ENCODE measurements at regions not wholly inside any gene's neighbourhood (a gene's known extent, or its start where the extent isn't known, plus 50 kb on each side); places are given as distances from the start of the nearest gene placed in this dataset.
"Not testable (repeated sequence)": the region's sequence is repeated elsewhere in the genome, so short reads cannot be mapped to it uniquely, and the experiment has no call there.

DNA sequence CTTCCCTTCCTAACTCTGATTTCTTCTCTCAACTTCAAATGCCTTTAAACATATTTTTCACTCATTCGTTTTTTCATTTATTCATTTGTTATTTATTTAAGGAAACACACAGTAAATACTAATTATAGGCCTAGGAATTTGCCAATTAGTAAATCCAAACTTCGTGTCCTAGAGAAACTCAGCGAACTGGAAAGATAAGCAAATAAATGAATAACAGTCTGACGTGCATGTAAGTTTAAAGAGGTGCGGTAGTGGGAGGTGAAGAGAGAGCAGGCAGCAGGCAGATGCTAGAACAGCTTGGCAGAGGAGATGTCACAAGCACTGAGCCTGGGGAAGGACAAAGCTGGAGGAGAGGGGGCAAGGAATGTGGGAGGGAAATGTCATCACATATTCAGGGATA, 228.2 kb downstream of the DPY19L2 start:
- Mint-ChIP-seq H3K4me1 (ENCODE audit: low read depth in 2 of 2) (no peaks in the 10 kb centered on the region), H3K27ac (no peak overlapping the region), H3K36me3 (ENCODE audit: insufficient read depth) (no peaks in the 10 kb centered on the region), H3K27me3 (no peaks in the 10 kb centered on the region), H3K4me3 (no peak overlapping the region), H3K9me3 (peaks cover 7 to 11% of the 10 kb centered on the region in 2 donors)
- DNase-seq, result no peak
- ATAC-seq (replicated peaks), result no peak

DNA sequence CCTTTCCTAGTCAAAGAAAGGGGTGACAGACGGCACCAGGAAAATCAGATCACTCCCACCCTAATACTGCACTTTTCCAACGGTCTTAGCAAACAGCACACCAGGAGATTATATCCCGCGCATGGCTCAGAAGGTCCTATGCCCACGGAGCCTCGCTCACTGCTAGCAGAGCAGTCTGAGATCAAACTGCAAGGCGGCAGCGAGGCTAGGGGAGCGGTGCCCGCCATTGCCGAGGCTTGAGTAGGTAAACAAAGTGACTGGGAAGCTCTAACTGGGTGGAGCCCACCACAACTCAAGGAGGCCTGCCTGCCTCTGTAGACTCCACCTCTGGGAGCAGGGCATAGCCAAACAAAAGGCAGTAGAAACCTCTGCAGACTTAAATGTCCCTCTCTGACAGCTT, 233.9 kb downstream of the DPY19L2 start:
- H3K36me3 Mint-ChIP-seq (ENCODE audit: insufficient read depth); ATAC-seq (replicated peaks); H3K4me3 Mint-ChIP-seq; H3K9me3 Mint-ChIP-seq; H3K4me1 Mint-ChIP-seq (ENCODE audit: low read depth in 2 of 2); H3K27me3 Mint-ChIP-seq; H3K27ac Mint-ChIP-seq; DNase-seq: not testable (repeated sequence)

DNA sequence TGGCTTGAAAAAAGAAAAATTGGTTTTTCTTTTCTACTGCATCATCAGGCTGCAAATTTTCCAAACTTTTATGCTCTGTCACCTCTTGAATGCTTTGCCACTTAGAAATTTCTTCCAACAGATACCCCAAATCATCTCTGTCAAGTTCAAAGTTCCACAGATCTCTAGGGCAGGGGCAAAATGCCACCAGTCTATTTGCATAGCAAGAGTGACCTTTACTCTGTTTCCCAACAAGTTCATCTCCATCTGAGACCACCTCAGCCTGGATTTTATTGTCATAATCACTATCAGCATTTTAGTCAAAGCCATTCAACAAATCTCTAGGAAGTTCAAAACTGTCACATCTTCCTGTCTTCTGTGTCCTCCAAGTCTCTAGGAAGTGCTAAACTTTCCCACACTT, 240.3 kb downstream of the DPY19L2 start:
- H3K36me3 Mint-ChIP-seq (ENCODE audit: insufficient read depth); H3K4me3 Mint-ChIP-seq; H3K27ac Mint-ChIP-seq: not testable (repeated sequence)

DNA sequence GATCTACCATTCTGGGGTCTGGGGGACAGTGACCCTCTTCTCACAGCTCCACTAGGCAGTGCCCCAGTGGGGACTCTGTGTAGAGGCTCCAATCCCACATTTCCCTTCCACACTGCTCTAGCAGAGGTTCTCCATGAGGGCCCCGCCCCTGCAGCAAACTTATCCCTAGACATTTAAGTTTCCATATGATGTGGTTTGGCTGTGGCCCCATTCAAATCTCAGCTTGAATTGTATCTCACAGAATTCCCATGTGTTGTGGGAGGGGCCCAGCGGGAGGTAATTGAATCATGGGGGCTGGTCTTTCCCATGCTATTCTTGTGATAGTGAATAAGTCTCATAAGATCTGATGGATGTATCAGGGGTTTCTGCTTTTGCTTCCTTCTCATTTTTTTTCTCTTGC, 241.3 kb downstream of the DPY19L2 start:
- H3K4me3 Mint-ChIP-seq; H3K36me3 Mint-ChIP-seq (ENCODE audit: insufficient read depth); H3K27ac Mint-ChIP-seq; ATAC-seq (replicated peaks); DNase-seq; H3K27me3 Mint-ChIP-seq; H3K9me3 Mint-ChIP-seq; H3K4me1 Mint-ChIP-seq (ENCODE audit: low read depth in 2 of 2): not testable (repeated sequence)

More for the DNA sequence above, 240.3 kb downstream of the DPY19L2 start:
- ATAC-seq (replicated peaks); DNase-seq; H3K4me1 Mint-ChIP-seq (ENCODE audit: low read depth in 2 of 2); H3K27me3 Mint-ChIP-seq; H3K9me3 Mint-ChIP-seq: not testable (repeated sequence)

DNA sequence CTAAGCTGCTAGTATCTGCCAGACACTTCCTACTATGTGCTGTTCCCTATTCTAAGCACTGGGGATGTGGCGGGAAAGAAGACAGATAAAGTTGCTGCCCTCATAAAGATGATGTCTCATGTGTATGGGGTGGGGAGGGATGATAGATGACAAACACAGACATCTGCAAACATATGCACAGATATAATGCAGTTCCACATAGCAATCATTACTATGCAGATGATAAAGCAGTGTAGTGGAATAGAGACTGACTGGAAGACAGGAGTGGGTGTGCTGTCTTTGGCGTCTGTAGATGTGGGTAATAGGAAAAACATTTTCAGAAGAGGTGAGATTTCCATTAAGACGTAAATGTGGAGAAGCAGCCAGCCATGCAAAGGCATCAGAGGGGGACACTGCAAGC, 243.6 kb downstream of the DPY19L2 start:
- H3K9me3 Mint-ChIP-seq, result peaks cover 0 to 5% of the 10 kb centered on the region in 2 donors
- no peak overlapping the region for H3K27ac Mint-ChIP-seq
- DNase-seq (no peak), ATAC-seq (replicated peaks) (no peak)
- H3K4me3 Mint-ChIP-seq, result no peak overlapping the region
- H3K36me3 Mint-ChIP-seq (ENCODE audit: insufficient read depth), result no peaks in the 10 kb centered on the region
- H3K27me3 Mint-ChIP-seq, result no peaks in the 10 kb centered on the region
- no peaks in the 10 kb centered on the region for H3K4me1 Mint-ChIP-seq (ENCODE audit: low read depth in 2 of 2)

DNA sequence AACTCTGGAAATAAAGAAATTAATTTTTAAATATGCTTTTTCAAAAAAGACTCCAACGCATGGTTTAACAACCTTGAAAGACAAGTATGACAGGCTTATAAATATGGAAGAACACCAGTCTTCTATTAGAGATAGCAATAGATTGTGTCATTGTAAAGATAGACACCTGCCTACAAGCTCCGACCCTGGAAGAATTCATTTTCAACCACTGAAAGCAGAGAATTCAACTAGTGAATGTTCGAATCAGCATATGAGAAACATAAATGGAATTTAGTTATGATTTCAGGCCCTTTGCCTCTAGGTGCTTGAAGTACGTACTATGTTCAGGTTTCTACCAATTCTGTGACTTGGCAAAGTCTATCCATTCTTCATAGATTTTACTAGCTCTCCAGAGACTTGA, 244.5 kb downstream of the DPY19L2 start:
- no peak overlapping the region for H3K27ac Mint-ChIP-seq
- ATAC-seq (replicated peaks), result no peak
- DNase-seq, result no peak
- H3K36me3 Mint-ChIP-seq (ENCODE audit: insufficient read depth), result no peaks in the 10 kb centered on the region
- no peak overlapping the region for H3K4me3 Mint-ChIP-seq
- H3K9me3 Mint-ChIP-seq, result peaks cover 0 to 5% of the 10 kb centered on the region in 2 donors
- H3K27me3 Mint-ChIP-seq, result no peaks in the 10 kb centered on the region
- H3K4me1 Mint-ChIP-seq (ENCODE audit: low read depth in 2 of 2), result no peaks in the 10 kb centered on the region

DNA sequence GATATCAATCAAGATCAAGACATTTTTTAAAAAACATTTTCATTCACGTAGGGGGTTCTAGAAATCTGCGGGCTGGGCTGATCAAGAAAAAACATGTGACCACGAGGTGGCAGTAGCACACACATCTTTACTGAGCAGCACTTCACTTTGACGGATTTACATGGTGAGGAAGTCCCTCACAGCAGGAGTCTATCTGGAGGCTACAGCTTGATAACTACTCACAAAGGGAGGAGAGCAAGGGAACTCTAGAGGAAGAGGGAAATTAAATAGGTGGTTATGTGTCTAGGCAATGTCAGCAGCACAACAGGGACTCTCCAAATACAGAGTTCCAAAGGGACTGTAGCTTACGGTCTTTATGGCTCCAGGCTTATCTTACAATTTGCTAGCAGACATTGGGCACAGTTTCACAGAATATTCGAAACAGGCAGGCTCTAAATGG, 248.1 kb downstream of the DPY19L2 start:
- H3K27me3 Mint-ChIP-seq, result peaks cover 0 to 7% of the 10 kb centered on the region in 2 donors
- DNase-seq, result peak in 1 of 3 experiments; percentile 3
- no peaks in the 10 kb centered on the region for H3K4me1 Mint-ChIP-seq (ENCODE audit: low read depth in 2 of 2)
- H3K9me3 Mint-ChIP-seq, result peaks cover 0 to 5% of the 10 kb centered on the region in 2 donors
- ATAC-seq (replicated peaks), result no peak
- no peak overlapping the region for H3K27ac Mint-ChIP-seq
- H3K36me3 Mint-ChIP-seq (ENCODE audit: insufficient read depth), result no peaks in the 10 kb centered on the region
- H3K4me3 Mint-ChIP-seq, result no peak overlapping the region

DNA sequence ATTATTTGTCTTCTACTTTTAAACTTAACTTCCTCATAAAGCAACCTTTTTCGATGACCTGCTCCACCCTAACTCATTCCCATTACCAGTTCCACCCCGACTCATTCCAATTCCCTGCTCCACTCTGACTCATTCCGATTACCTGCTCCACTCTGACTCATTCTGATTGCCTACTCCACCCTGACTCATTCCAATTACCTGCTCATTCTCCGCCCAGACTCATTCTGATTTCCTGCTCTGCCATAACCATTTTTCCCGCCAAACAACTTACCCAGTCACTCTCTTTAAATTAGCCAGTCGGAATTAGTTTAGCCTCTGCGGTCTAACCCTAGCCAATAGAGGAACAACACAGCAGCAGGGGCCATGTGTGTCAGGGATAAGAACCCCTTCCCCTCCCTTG, 249.1 kb downstream of the DPY19L2 start:
- Mint-ChIP-seq H3K4me1 (ENCODE audit: low read depth in 2 of 2) (no peaks in the 10 kb centered on the region), H3K4me3 (no peak overlapping the region), H3K36me3 (ENCODE audit: insufficient read depth) (no peaks in the 10 kb centered on the region), H3K27me3 (peaks cover 0 to 7% of the 10 kb centered on the region in 2 donors), H3K9me3 (no peaks in the 10 kb centered on the region), H3K27ac (no peak overlapping the region)
- DNase-seq (no peak), ATAC-seq (replicated peaks) (no peak)

DNA sequence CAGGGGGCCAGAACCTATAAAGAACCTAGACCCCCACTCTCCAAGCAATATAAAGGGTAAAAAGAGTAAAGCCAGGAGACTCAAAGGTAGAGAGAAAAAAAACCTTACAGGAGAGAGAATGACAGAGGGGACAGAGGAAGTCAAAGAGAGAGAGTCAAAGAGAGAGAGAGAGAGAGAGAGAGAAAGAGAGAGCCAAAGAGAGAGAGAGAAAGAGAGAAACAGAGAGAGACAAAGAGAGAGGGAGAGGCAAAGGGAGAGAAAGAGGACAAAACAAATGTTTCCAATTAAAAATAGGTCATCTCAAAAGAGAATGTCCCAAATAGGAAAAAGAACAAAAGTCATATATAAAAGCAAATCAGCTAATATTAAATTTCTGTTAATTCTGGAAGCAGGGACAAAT, 251.5 kb downstream of the DPY19L2 start:
- DNase-seq (no peak), ATAC-seq (replicated peaks) (no peak)
- H3K4me1 Mint-ChIP-seq (ENCODE audit: low read depth in 2 of 2), result no peaks in the 10 kb centered on the region
- no peak overlapping the region for H3K4me3 Mint-ChIP-seq
- peaks cover 0 to 7% of the 10 kb centered on the region in 2 donors for H3K27me3 Mint-ChIP-seq
- no peak overlapping the region for H3K27ac Mint-ChIP-seq
- H3K9me3 Mint-ChIP-seq, result no peaks in the 10 kb centered on the region
- H3K36me3 Mint-ChIP-seq (ENCODE audit: insufficient read depth), result no peaks in the 10 kb centered on the region

DNA sequence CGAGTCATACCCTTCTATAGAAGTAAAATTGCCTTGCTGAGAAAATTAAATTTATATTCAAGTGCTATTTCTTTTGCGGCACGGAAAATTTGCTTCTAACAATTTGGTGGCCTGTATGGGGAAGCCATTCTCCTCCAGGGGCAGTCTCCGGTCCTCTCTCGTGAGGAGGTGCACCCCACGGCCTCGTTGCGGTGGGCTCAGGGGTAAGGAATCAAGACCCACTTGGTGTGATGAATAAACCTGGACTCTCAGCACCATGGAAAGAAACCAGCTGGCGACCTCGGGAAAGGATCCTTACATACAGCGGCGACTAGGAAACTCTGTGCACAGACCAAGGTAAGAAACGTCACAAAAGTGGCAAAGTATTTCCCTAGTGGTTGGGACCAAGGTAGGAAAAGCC, 252.9 kb downstream of the DPY19L2 start:
- Mint-ChIP-seq H3K4me3 (no peak overlapping the region), H3K4me1 (ENCODE audit: low read depth in 2 of 2) (no peaks in the 10 kb centered on the region), H3K27me3 (peaks cover 0 to 7% of the 10 kb centered on the region in 2 donors), H3K36me3 (ENCODE audit: insufficient read depth) (no peaks in the 10 kb centered on the region), H3K9me3 (no peaks in the 10 kb centered on the region), H3K27ac (no peak overlapping the region)
- DNase-seq, result no peak
- ATAC-seq (replicated peaks), result no peak

DNA sequence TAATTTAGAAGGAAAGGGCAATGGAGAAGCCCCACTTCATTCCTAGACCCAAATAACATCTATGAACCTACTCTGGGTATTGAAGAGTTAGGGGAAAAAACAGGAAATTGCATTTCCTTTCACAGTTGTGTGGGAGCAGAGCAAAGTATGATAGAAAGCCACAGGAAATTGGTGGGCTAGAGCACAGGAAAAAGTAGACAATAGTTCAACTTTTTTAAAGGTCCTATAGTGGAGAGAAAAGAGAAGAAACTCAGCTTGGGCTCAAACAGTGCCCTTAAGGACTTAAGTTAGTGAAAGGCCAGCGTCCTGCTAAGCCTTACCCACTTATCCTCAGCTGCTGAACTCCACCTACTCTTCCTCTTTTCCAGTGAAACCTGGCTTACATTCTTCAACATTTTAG, 258.1 kb downstream of the DPY19L2 start:
- ATAC-seq (replicated peaks), result no peak
- no peak overlapping the region for H3K4me3 Mint-ChIP-seq
- no peak overlapping the region for H3K27ac Mint-ChIP-seq
- H3K4me1 Mint-ChIP-seq (ENCODE audit: low read depth in 2 of 2), result no peaks in the 10 kb centered on the region
- DNase-seq, result no peak
- H3K9me3 Mint-ChIP-seq, result no peaks in the 10 kb centered on the region
- H3K27me3 Mint-ChIP-seq, result no peaks in the 10 kb centered on the region
- H3K36me3 Mint-ChIP-seq (ENCODE audit: insufficient read depth), result no peaks in the 10 kb centered on the region

DNA sequence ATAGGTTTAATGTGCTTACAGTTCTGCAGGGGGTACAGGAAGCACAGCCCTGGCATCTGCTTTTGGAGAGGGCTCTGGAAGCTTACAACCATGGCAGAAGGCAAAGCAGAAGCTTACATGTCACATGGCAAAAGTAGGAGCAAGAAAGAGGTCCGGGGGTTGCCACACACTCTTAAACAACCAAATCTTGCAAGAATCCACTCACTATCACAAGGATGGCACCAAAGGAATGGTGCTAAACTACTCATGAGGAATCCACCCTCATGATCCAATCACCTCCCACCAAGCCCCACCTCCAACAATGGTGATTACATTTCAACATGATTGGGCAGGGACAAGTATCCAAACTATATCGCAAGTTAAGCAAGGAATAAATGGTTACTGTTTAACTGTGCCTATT, 255.8 kb upstream of the AVPR1A start:
- Mint-ChIP-seq H3K36me3 (ENCODE audit: insufficient read depth) (no peaks in the 10 kb centered on the region), H3K27me3 (no peaks in the 10 kb centered on the region), H3K9me3 (no peaks in the 10 kb centered on the region), H3K4me3 (no peak overlapping the region), H3K4me1 (ENCODE audit: low read depth in 2 of 2) (no peaks in the 10 kb centered on the region), H3K27ac (no peak overlapping the region)
- DNase-seq, result no peak
- ATAC-seq (replicated peaks), result no peak

DNA sequence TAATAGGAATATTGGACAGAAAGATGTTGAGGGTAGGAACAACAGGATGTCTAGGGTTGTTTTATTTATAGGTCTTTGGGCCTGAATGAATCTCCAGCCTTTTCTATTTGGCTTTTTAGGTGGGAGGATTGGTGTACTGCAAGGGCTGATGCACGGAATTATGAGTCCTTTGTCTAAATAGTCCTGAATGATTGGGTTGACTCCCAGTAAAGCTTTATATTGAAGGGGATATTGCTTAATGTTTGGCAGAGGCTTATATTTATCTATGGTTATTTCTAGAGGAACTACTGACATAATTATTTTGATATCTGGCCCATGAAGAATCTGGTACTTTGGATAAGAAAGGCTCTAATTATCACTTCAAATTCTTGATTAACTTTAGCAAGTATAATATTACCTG, 253.6 kb upstream of the AVPR1A start:
- no peaks in the 10 kb centered on the region for H3K36me3 Mint-ChIP-seq (ENCODE audit: insufficient read depth)
- H3K27me3 Mint-ChIP-seq, result no peaks in the 10 kb centered on the region
- H3K4me1 Mint-ChIP-seq (ENCODE audit: low read depth in 2 of 2), result no peaks in the 10 kb centered on the region
- ATAC-seq (replicated peaks) (no peak), DNase-seq (no peak)
- no peak overlapping the region for H3K4me3 Mint-ChIP-seq
- H3K27ac Mint-ChIP-seq, result no peak overlapping the region
- peaks cover 0 to 11% of the 10 kb centered on the region in 2 donors for H3K9me3 Mint-ChIP-seq

DNA sequence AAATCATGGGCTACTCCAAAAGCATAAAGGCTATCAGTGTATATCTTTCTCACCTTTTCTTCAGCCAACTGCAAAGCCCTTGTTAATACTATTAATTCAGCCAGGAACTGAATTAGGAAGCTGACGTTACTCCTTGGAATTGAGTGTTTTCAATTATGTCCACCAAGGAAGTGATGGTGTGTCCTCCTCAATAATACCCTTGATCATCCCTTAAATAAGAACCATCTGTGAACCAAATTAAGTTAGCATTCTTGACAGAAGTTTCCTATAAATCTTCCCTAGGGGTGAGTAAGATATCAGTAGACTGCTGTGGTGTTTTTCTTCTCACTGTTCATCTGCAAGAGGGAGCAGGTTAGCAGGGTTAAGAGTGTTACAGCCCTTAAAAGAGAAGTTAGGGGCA, 252.3 kb upstream of the AVPR1A start:
- no peak for ATAC-seq (replicated peaks)
- Mint-ChIP-seq H3K4me1 (ENCODE audit: low read depth in 2 of 2) (peaks cover 0 to 1% of the 10 kb centered on the region in 2 donors), H3K36me3 (ENCODE audit: insufficient read depth) (no peaks in the 10 kb centered on the region)

DNA sequence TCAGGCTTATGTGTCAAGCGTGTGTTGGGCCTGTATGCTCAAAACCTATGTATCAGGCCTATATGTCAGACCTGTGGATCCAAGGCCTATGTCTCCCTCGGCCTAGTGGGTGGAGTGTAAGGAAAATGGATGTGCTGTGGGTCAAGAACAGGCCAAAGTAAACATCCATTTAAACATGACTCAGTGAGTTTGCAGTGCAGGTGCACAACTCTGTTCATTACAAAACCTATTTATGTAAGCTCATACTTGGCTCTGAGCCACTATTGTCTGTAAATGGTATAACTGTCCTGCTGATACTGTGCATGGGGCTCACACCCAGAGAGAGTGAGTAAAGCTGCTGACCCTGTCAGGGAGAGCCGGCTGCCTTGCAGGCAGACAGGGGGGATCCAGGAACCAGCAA, 249.7 kb upstream of the AVPR1A start:
- H3K4me1 Mint-ChIP-seq (ENCODE audit: low read depth in 2 of 2), result peaks cover 0 to 1% of the 10 kb centered on the region in 2 donors
- H3K27ac Mint-ChIP-seq, result no peak overlapping the region
- H3K9me3 Mint-ChIP-seq, result peaks cover 0 to 11% of the 10 kb centered on the region in 2 donors
- ATAC-seq (replicated peaks) (no peak), DNase-seq (no peak)
- no peaks in the 10 kb centered on the region for H3K27me3 Mint-ChIP-seq
- no peak overlapping the region for H3K4me3 Mint-ChIP-seq
- no peaks in the 10 kb centered on the region for H3K36me3 Mint-ChIP-seq (ENCODE audit: insufficient read depth)

More for the DNA sequence above, 252.3 kb upstream of the AVPR1A start:
- Mint-ChIP-seq H3K27ac (no peak overlapping the region), H3K9me3 (peaks cover 0 to 11% of the 10 kb centered on the region in 2 donors), H3K4me3 (no peak overlapping the region), H3K27me3 (no peaks in the 10 kb centered on the region)
- DNase-seq, result no peak

All from effector memory CD8-positive, alpha-beta T cell (primary cell).